SK-N-MC (cell line): ENCODE measurements at regions not wholly inside any gene's neighbourhood (a gene's known extent, or its start where the extent isn't known, plus 50 kb on each side); places are given as distances from the start of the nearest gene placed in this dataset.

Source experiments
- EZH2 ChIP-seq: fragments of 200-600 bp; sonication (generic); IDR thresholded peaks from one replicate; pipeline ENCODE4 v1.6.1; 2017; ENCODE audit warnings: antibody characterized with exemption
- FOXP2 ChIP-seq: optimal IDR thresholded peaks from 2 replicates; pipeline ENCODE3; 2011; ENCODE audit warnings: mild to moderate bottlenecking, moderate library complexity; ENCODE audit not compliant: insufficient read depth; ENCODE audit errors: extremely low read length, control extremely low read depth
- POLR2AphosphoS5 ChIP-seq: IDR thresholded peaks from 2 replicates; pipeline ENCODE4 v1.6.1; 2012; ENCODE audit warnings: mild to moderate bottlenecking, low read depth, low read length, borderline replicate concordance

DNA sequence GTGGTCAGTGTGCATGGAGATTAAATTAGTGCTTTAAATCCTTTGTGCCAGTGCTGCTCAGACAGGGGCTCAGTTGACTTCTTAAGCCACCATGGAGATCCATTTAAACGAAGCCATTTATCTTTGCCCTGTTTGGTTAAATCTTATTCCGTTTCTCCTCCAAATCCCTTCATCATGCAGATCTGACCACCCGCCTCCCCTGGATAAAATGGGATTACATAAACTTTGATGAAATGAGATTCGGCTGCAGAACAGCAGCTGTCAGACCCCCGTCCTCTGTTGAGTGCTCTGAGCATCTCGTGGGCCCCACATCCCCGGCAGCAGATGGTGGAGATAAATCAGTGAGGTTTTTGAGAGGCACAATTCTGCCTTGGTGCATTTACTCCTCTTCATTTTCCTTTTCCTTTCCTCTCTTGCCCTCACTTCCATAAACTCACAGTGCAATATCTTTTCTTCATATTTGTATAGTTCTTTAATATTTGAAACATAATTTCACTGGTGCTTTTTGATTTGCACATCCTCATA, 84.4 kb upstream of the TWIST2 start:
- TF ChIP-seq POLR2AphosphoS5: no peak
- no peak for TF ChIP-seq EZH2
- no peak for TF ChIP-seq FOXP2
